IPS-20b (cell line): ENCODE measurements at regions not wholly inside any gene's neighbourhood (a gene's known extent, or its start where the extent isn't known, plus 50 kb on each side); places are given as distances from the start of the nearest gene placed in this dataset.

Source experiments
- H3K27ac ChIP-seq: one replicate; pipeline ENCODE4 v1.5.1; 2013; ENCODE audit warnings: low read length
- H3K27me3 ChIP-seq: 2 replicates; pipeline ENCODE4 v1.6.1; 2013; ENCODE audit warnings: mild to moderate bottlenecking, low read length, inconsistent platforms; ENCODE audit not compliant: insufficient read depth
- H3K36me3 ChIP-seq: 2 replicates; pipeline ENCODE4 v1.6.1; 2013; ENCODE audit warnings: low read depth, mild to moderate bottlenecking, inconsistent platforms, low read length, moderate library complexity; ENCODE audit not compliant: insufficient read depth
- H3K4me1 ChIP-seq: 2 replicates; pipeline ENCODE4 v1.6.1; 2013; ENCODE audit warnings: mild to moderate bottlenecking, control low read depth, inconsistent platforms, low read length, moderate library complexity; ENCODE audit not compliant: insufficient read depth
- H3K4me3 ChIP-seq: 2 replicates; pipeline ENCODE4 v1.5.1; 2013; ENCODE audit warnings: mild to moderate bottlenecking, low read length, inconsistent platforms
- H3K9ac ChIP-seq: 2 replicates; pipeline ENCODE4 v1.6.1; 2013; ENCODE audit warnings: low read depth, mild to moderate bottlenecking, inconsistent platforms, low read length, moderate library complexity
- H3K9me3 ChIP-seq: 2 replicates; pipeline ENCODE4 v1.6.1; 2013; ENCODE audit warnings: mild to moderate bottlenecking, low read depth, low read length, inconsistent platforms; ENCODE audit not compliant: insufficient read depth

GRCh38 chr15:88377509-88377908 is 89.7 kb downstream of the MRPL46 start:
- no peak overlapping the region for H3K27ac ChIP-seq
- H3K27me3 ChIP-seq: peaks cover under 1% of the 10 kb centered on the region; the same call in 1 of the 2 replicates
- H3K9ac ChIP-seq: no peak overlapping the region
- H3K4me3 ChIP-seq: no peak overlapping the region
- H3K4me1 ChIP-seq: peaks cover 8% of the 10 kb centered on the region; the same call in 1 of the 2 replicates
- H3K36me3 ChIP-seq: no peaks in the 10 kb centered on the region
- no peaks in the 10 kb centered on the region for H3K9me3 ChIP-seq

- no peak overlapping the region for H3K9ac ChIP-seq
- no peaks in the 10 kb centered on the region; the same call in 1 of the 2 replicates for H3K27me3 ChIP-seq
- H3K9me3 ChIP-seq: no peaks in the 10 kb centered on the region
- peaks cover 8% of the 10 kb centered on the region; the same call in 1 of the 2 replicates for H3K4me1 ChIP-seq
- H3K27ac ChIP-seq: no peak overlapping the region
- H3K36me3 ChIP-seq: no peaks in the 10 kb centered on the region
- no peak overlapping the region for H3K4me3 ChIP-seq
Measured at GRCh38 chr15:88376574-88377174, 90.5 kb downstream of the MRPL46 start.

DNA sequence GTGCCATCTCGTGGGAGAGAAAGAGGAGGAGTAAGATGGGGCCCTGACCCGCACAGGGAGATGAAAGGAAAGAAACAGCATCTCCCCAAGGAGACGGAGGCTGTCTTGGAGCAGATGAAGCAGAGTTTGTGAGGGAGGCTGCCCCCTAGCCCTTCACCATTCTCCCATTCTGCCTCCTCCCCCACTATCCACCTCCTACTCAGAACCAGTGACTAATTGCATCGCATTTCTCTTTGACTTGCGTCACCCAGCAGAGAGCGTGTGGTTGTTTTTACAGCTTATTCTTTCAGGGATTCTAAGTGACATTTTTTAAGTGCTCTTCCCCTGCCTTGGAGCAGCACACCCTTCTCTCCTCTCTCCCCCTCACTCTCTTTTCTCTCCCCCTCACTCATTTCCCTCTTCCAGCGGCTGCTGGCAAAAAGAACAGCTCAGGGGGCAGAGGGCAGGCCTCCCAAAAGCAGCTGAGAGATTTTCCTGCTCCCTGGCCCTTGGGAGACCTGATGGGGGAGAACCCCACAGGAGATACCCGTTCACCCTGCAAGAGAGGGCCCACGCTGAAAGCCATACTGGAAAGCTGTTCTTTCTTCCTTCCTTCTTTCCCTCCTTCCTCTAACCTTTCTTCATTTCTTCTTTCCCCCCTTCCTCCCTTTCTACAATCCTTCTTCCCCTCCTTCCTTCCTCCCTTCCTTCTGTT is 91.8 kb downstream of the MRPL46 start:
- Histone ChIP-seq H3K4me1 (peaks cover 8% of the 10 kb centered on the region; the same call in 1 of the 2 replicates), H3K27ac (no peak overlapping the region), H3K27me3 (no peaks in the 10 kb centered on the region; the same call in 1 of the 2 replicates), H3K9me3 (no peaks in the 10 kb centered on the region), H3K4me3 (no peak overlapping the region), H3K36me3 (no peaks in the 10 kb centered on the region), H3K9ac (peak overlapping the region; percentile 17; the same call in 1 of the 2 replicates)

DNA sequence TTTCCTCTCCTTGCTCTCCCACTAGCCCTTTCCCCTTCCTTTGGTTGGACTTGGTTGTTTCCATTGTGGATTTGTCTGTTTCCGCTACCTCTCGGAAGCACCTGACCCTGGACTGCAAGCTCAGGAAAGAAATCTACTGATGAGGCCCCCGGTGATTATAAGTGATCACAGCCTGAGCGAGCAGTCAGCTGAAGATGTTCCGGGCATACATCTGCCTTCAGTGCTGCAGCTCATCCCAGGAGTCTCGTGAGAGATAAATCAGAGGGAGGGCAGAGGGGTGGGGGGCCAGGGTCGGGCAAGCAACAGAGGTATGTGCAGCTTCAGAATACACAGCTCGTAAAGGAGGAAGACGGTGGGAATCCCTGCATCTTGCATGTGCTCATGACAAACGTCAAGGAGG is 102.1 kb downstream of the MRPL46 start:
- Histone ChIP-seq H3K36me3 (no peaks in the 10 kb centered on the region), H3K9ac (no peak overlapping the region), H3K4me1 (no peaks in the 10 kb centered on the region), H3K9me3 (no peaks in the 10 kb centered on the region), H3K27me3 (no peaks in the 10 kb centered on the region), H3K4me3 (no peak overlapping the region), H3K27ac (no peak overlapping the region)

DNA sequence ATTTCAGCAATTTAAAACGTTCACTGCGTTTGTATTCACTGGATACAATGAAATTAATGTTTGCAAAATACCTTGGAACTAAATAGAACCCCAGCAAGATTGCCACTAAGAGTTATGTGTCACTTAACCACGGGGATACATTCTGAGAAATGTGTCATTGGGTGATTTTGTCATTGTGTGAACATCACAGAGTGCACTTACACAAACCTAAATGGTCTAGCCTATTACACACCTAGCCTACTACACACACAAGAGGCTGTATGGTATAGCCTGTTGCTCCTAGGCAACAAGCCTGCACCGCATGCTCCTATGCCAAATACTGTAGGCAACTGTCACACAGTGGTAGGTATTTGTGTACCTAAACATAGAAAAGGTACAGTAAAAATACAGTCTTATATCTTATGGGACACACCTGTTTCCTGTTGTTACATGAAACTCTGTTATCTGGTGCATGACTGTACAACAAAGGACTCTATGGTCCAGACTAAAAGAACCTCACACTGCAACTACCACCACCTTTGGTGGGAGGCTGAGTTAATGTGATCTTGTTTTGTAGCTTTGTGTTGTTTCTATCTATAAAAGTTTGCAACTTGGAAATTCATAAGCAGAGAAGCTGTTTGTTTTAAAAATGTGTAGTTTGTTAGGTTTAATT is 92.2 kb upstream of the NTRK3 start:
- Histone ChIP-seq H3K27me3 (peaks cover 10% of the 10 kb centered on the region; the same call in 1 of the 2 replicates), H3K4me1 (no peaks in the 10 kb centered on the region), H3K27ac (no peak overlapping the region), H3K36me3 (no peaks in the 10 kb centered on the region), H3K9me3 (peaks cover 10% of the 10 kb centered on the region), H3K4me3 (no peak overlapping the region), H3K9ac (no peak overlapping the region)

DNA sequence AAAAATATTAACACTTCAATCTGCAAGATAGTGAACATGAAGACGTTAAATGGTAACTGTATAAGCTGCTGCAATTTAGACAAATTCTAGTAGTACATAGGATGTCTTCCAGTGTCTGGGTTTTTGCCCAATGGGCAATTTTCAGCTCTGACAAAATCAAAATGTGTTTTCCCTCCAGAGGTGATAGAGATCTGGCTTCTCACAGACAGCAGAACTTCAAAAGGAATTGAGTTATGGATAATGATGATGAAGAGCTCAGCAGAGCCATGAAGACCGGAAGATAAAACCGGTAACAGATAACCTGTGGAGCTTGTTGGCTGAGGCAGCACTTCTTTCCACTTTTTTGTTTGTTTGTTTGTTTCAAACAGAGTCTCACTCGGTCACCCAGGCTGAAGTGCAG is 89.4 kb upstream of the NTRK3 start:
- H3K9me3 ChIP-seq: no peaks in the 10 kb centered on the region
- H3K27me3 ChIP-seq: peaks cover 10% of the 10 kb centered on the region; the same call in 1 of the 2 replicates
- H3K36me3 ChIP-seq: no peaks in the 10 kb centered on the region
- H3K9ac ChIP-seq: no peak overlapping the region
- no peaks in the 10 kb centered on the region for H3K4me1 ChIP-seq
- H3K4me3 ChIP-seq: no peak overlapping the region
- no peak overlapping the region for H3K27ac ChIP-seq

GRCh38 chr15:88344786-88345185 is 88.2 kb upstream of the NTRK3 start:
- Histone ChIP-seq H3K4me3 (no peak overlapping the region), H3K27me3 (peaks cover 10% of the 10 kb centered on the region; the same call in 1 of the 2 replicates), H3K9me3 (no peaks in the 10 kb centered on the region), H3K9ac (no peak overlapping the region), H3K4me1 (no peaks in the 10 kb centered on the region), H3K27ac (no peak overlapping the region), H3K36me3 (no peaks in the 10 kb centered on the region)

DNA sequence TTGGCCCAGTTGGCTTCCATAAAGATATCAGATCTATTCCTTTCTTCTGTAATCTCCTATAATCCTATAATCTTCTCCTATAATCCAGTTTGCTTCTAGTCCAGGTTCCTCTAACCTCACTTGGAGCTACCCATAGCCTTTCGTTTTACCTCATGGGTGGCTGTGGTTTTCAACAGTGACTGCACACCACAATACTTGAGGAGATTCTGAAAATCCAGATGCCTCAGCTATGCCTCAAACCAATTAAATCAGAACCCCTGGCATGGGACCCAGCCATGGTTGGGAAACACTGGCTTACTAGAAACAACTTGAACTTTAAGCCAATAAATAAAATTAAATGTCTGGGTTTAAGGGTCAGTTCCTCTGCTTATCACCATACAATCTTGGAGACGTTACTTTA is 86.1 kb upstream of the NTRK3 start:
- peaks cover 4% of the 10 kb centered on the region; the same call in 1 of the 2 replicates for H3K27me3 ChIP-seq

DNA sequence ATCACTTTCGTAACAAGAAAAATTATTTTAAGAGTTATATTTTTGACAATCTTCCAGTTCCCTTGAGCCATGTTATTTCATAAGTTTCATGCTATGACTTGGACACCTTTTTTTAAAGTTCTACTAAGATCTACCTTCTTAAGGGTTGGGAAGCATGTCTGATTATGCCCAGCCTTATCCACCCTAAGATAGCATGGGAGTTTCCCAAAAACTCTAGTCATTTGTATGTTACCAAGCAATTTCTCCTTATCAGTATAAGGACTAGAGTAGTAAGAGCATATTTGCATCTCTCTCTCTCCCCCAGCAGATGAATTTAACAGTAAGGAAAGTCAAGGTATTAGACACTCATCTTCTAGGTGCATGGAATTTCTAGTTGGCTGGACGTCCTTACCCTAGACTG is 85.1 kb upstream of the NTRK3 start:
- no peaks in the 10 kb centered on the region for H3K9me3 ChIP-seq
- no peak overlapping the region for H3K9ac ChIP-seq
- H3K27ac ChIP-seq: no peak overlapping the region
- no peaks in the 10 kb centered on the region for H3K36me3 ChIP-seq
- H3K27me3 ChIP-seq: peaks cover 4% of the 10 kb centered on the region; the same call in 1 of the 2 replicates
- H3K4me3 ChIP-seq: no peak overlapping the region
- no peaks in the 10 kb centered on the region for H3K4me1 ChIP-seq

More for the DNA sequence above, 86.1 kb upstream of the NTRK3 start:
- H3K36me3 ChIP-seq: no peaks in the 10 kb centered on the region
- no peak overlapping the region for H3K27ac ChIP-seq
- no peak overlapping the region for H3K9ac ChIP-seq
- no peak overlapping the region for H3K4me3 ChIP-seq
- no peaks in the 10 kb centered on the region for H3K9me3 ChIP-seq
- no peaks in the 10 kb centered on the region for H3K4me1 ChIP-seq

- no peak overlapping the region for H3K9ac ChIP-seq
- H3K9me3 ChIP-seq: no peaks in the 10 kb centered on the region
- H3K27me3 ChIP-seq: peaks cover 4% of the 10 kb centered on the region; the same call in 1 of the 2 replicates
- H3K36me3 ChIP-seq: no peaks in the 10 kb centered on the region
- no peaks in the 10 kb centered on the region for H3K4me1 ChIP-seq
- H3K27ac ChIP-seq: no peak overlapping the region
- no peak overlapping the region for H3K4me3 ChIP-seq
Measured at GRCh38 chr15:88341006-88341405, 84.5 kb upstream of the NTRK3 start.

DNA sequence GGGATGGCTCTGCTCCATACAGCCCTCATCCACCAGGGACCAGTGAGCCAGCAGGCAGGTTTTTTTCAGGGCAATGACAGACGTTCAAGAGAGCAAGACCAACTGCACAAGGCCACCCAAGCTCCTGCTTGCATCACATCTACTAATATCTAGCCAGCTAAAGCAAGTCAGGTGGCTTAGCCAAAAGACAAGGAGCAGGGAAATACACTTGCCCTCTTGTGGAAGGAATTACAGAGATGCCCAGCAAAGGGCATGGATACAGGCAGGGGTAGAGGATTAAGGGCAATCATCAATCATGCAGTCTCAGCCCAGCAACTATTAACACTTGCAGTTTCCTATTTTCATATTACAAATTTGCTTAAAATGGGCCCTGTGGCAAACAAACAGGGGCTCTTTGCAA is 81.5 kb upstream of the NTRK3 start:
- no peak overlapping the region for H3K4me3 ChIP-seq
- no peaks in the 10 kb centered on the region for H3K4me1 ChIP-seq
- H3K27ac ChIP-seq: no peak overlapping the region
- H3K9ac ChIP-seq: no peak overlapping the region
- no peaks in the 10 kb centered on the region for H3K36me3 ChIP-seq
- H3K9me3 ChIP-seq: no peaks in the 10 kb centered on the region
- no peaks in the 10 kb centered on the region for H3K27me3 ChIP-seq

DNA sequence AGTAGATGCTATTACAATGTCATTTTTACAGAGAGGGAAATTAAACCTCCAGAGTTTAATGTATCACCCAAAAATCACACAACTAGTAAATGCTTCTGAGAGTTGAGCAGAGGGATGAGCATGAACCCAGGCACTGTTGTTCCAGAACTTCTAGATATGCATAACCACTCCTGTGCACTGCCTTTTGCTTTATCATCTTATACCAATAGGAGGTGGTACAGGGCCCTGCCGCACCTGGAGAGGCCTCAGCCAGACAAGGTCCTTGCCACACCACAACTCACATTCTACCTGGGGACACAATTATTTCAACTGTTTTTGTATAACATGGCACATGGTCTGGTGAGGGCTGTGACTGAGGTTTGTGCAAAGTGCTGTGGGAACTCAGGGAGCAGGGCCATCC is 78.5 kb upstream of the NTRK3 start:
- no peaks in the 10 kb centered on the region for H3K4me1 ChIP-seq
- H3K27me3 ChIP-seq: no peaks in the 10 kb centered on the region
- no peaks in the 10 kb centered on the region for H3K36me3 ChIP-seq
- H3K9ac ChIP-seq: no peak overlapping the region
- no peak overlapping the region for H3K4me3 ChIP-seq
- no peaks in the 10 kb centered on the region for H3K9me3 ChIP-seq
- no peak overlapping the region for H3K27ac ChIP-seq
